Esophagus squamous epithelium (tissue), 5 donors: ENCODE measurements at regions not wholly inside any gene's neighbourhood (a gene's known extent, or its start where the extent isn't known, plus 50 kb on each side); places are given as distances from the start of the nearest gene placed in this dataset.

Experiments
- DNase-seq: peaks from one replicate; lab custom pipeline; 2025; lab: John Stamatoyannopoulos, UW
- H3K27ac ChIP-seq, 4 donors: fragments of 200-600 bp; sonication (generic); one replicate each; pipeline ENCODE4 v1.5.1; 2016 to 2019; ENCODE audit warnings: mild to moderate bottlenecking in 1 of 4
- H3K27me3 ChIP-seq, 4 donors: fragments of 200-600 bp; sonication (generic); 1 replicate in 3 of 4; 2 replicates in 1 of 4; pipeline versions ENCODE4 v1.5.1 to v1.6.0; 2017 to 2021; ENCODE audit warnings: antibody characterized with exemption in 1 of 4
- H3K36me3 ChIP-seq, 3 donors: fragments of 200-600 bp; sonication (generic); one replicate each; pipeline ENCODE4 v1.5.1; 2016 to 2019
- H3K4me1 ChIP-seq, 3 donors: fragments of 200-600 bp; sonication (generic); one replicate each; pipeline ENCODE4 v1.5.1; 2017 to 2019
- H3K4me3 ChIP-seq, 4 donors: fragments of 200-600 bp; sonication (generic); 1 replicate in 3 of 4; 2 replicates in 1 of 4; pipeline ENCODE4 v1.5.1; 2016 to 2019; ENCODE audit warnings: mild to moderate bottlenecking in 2 of 4, moderate library complexity in 1 of 4
- H3K9me3 ChIP-seq, 3 donors: fragments of 200-600 bp; sonication (generic); one replicate each; pipeline ENCODE4 v1.5.1; 2016 to 2019
- CTCF ChIP-seq, 6 experiments: fragments of 450-650 bp in 4 of 6; fragments of 200-600 bp in 2 of 6; sonication (generic) in 2 of 6; IDR thresholded peaks; one replicate each; pipeline ENCODE4 v1.5.1; 2016 to 2019; ENCODE audit warnings: antibody characterized with exemption in 6 of 6, mild to moderate bottlenecking in 4 of 6, moderate library complexity in 4 of 6
- POLR2A ChIP-seq, 4 donors: fragments of 450-650 bp; IDR thresholded peaks; one replicate each; pipeline ENCODE4 v1.6.1; 2017; ENCODE audit warnings: antibody characterized with exemption in 4 of 4, mild to moderate bottlenecking in 4 of 4, moderate library complexity in 3 of 4
- WGBS, 2 donors: methylation state at CpG; one replicate each; pipeline ENCODE4 v1.1.5; 2018; 5-methylcytosine and 5-hydroxymethylcytosine counted together
- intact Hi-C: fragments of 100-400 bp; cut with DNase I; formaldehyde crosslinking; loops from one replicate; pipeline ENCODE4 v1.15.0; 2022
- donor health status: DM: yes; HTN: yes; CAD: no.

GRCh38 chr13:50577806-50578205 lies 265.7 kb downstream of the DLEU7 start:
- 78 to 81% methylated on average over 2 of the region's 2 CpGs for WGBS, 2 donors
- Histone ChIP-seq H3K27me3 (no peaks in the 10 kb centered on the region), H3K4me1 (peaks cover 0 to 11% (median 0%) of the 10 kb centered on the region in 3 donors), H3K9me3 (no peaks in the 10 kb centered on the region), H3K27ac (no peak overlapping the region), H3K36me3 (no peaks in the 10 kb centered on the region), H3K4me3 (no peak overlapping the region)
- no peak for TF ChIP-seq POLR2A (IDR thresholded peaks at IDR 0.05)
- no peak for DNase-seq
- intact Hi-C loops = no loop called here

GRCh38 chr13:50580684-50581305 lies 262.7 kb downstream of the DLEU7 start:
- H3K4me1 ChIP-seq = peaks cover 0 to 10% (median 0%) of the 10 kb centered on the region in 3 donors
- DNase-seq = no peak
- 42 to 52% methylated on average over 4 of the region's 4 CpGs for WGBS, 2 donors
- no peaks in the 10 kb centered on the region for H3K36me3 ChIP-seq
- H3K4me3 ChIP-seq = no peak overlapping the region
- no peak overlapping the region for H3K27ac ChIP-seq
- intact Hi-C loops = no loop called here
- no peaks in the 10 kb centered on the region for H3K27me3 ChIP-seq
- H3K9me3 ChIP-seq = no peaks in the 10 kb centered on the region
- TF ChIP-seq POLR2A (IDR thresholded peaks at IDR 0.05) (no peak), CTCF (IDR thresholded peaks at IDR 0.05) (no peak)

- TF ChIP-seq CTCF (IDR thresholded peaks at IDR 0.05) = no peak
- TF ChIP-seq POLR2A (IDR thresholded peaks at IDR 0.05) = no peak
- H3K4me1 ChIP-seq = peaks cover 0 to 1% (median 0%) of the 10 kb centered on the region in 3 donors
- DNase-seq = no peak
- no peaks in the 10 kb centered on the region for H3K36me3 ChIP-seq
- no peak overlapping the region for H3K27ac ChIP-seq
- no peaks in the 10 kb centered on the region for H3K27me3 ChIP-seq
- intact Hi-C loops = no loop called here
- no peak overlapping the region for H3K4me3 ChIP-seq
- WGBS, 2 donors = 90 to 100% methylated on average over 1 of the region's 1 CpG
- H3K9me3 ChIP-seq = no peaks in the 10 kb centered on the region
Measured at GRCh38 chr13:50581586-50582196, 261.8 kb downstream of the DLEU7 start.

- Histone ChIP-seq H3K4me3 (no peak overlapping the region), H3K27me3 (no peaks in the 10 kb centered on the region), H3K36me3 (no peaks in the 10 kb centered on the region), H3K27ac (no peak overlapping the region), H3K9me3 (no peaks in the 10 kb centered on the region), H3K4me1 (no peaks in the 10 kb centered on the region)
- WGBS, 2 donors = 70 to 83% methylated on average over 9 to 10 of the region's 10 CpGs
- no peak for TF ChIP-seq POLR2A (IDR thresholded peaks at IDR 0.05)
- TF ChIP-seq CTCF (IDR thresholded peaks at IDR 0.05) = no peak
- intact Hi-C loops = no loop called here
- no peak for DNase-seq
Measured at GRCh38 chr13:50584856-50585580, 258.5 kb downstream of the DLEU7 start.

- H3K4me3 ChIP-seq = no peak overlapping the region
- intact Hi-C loops = no loop called here
- WGBS, 2 donors = 71 to 72% methylated on average over 6 of the region's 6 CpGs
- H3K9me3 ChIP-seq = no peaks in the 10 kb centered on the region
- no peak for TF ChIP-seq CTCF (IDR thresholded peaks at IDR 0.05)
- no peak for TF ChIP-seq POLR2A (IDR thresholded peaks at IDR 0.05)
- no peaks in the 10 kb centered on the region for H3K27me3 ChIP-seq
- H3K36me3 ChIP-seq = no peaks in the 10 kb centered on the region
- DNase-seq = no peak
- H3K27ac ChIP-seq = no peak overlapping the region
- no peaks in the 10 kb centered on the region for H3K4me1 ChIP-seq
Measured at GRCh38 chr13:50585674-50586413, 257.6 kb downstream of the DLEU7 start.
